HG02588 (cell line): ENCODE measurements at regions not wholly inside any gene's neighbourhood (a gene's known extent, or its start where the extent isn't known, plus 50 kb on each side); places are given as distances from the start of the nearest gene placed in this dataset.

Experiments
- ATAC-seq: cut with Tn5 transposase; IDR thresholded peaks from one replicate; pipeline ENCODE4 v1.9.1; 2021; ENCODE audit warnings: mild to moderate bottlenecking, moderate library complexity; ENCODE audit not compliant: unreplicated experiment

GRCh38 chr3:64922213-64922612 is 234.4 kb upstream of the ADAMTS9 start:
- ATAC-seq, result no peak

GRCh38 chr3:64921281-64922065 is 233.7 kb upstream of the ADAMTS9 start:
- ATAC-seq, result no peak

- no peak for ATAC-seq
These were observed 232.1 kb upstream of the ADAMTS9 start for GRCh38 chr3:64919934-64920333.

GRCh38 chr3:64918989-64919388 is 231.2 kb upstream of the ADAMTS9 start:
- no peak for ATAC-seq

- ATAC-seq, result no peak
These were observed 230.2 kb upstream of the ADAMTS9 start for GRCh38 chr3:64917914-64918453.

GRCh38 chr3:64916937-64917336 is 229.1 kb upstream of the ADAMTS9 start:
- no peak for ATAC-seq

- no peak for ATAC-seq
These were observed 228.5 kb upstream of the ADAMTS9 start for GRCh38 chr3:64916192-64916798.

- no peak for ATAC-seq
These were observed 228.0 kb upstream of the ADAMTS9 start for GRCh38 chr3:64915778-64916177.

GRCh38 chr3:64913515-64913914 is 225.7 kb upstream of the ADAMTS9 start:
- ATAC-seq, result no peak

- ATAC-seq, result no peak
These were observed 223.3 kb upstream of the ADAMTS9 start for GRCh38 chr3:64911138-64911537.

GRCh38 chr3:64909757-64910467 is 222.1 kb upstream of the ADAMTS9 start:
- no peak for ATAC-seq

GRCh38 chr3:64909011-64909410 is 221.2 kb upstream of the ADAMTS9 start:
- ATAC-seq, result no peak

- no peak for ATAC-seq
These were observed 220.5 kb upstream of the ADAMTS9 start for GRCh38 chr3:64908251-64908685.

- ATAC-seq, result no peak
These were observed 218.2 kb upstream of the ADAMTS9 start for GRCh38 chr3:64905906-64906410.

GRCh38 chr3:64903006-64903405 is 215.2 kb upstream of the ADAMTS9 start:
- no peak for ATAC-seq

GRCh38 chr3:64901986-64902516 is 214.3 kb upstream of the ADAMTS9 start:
- ATAC-seq, result no peak

- no peak for ATAC-seq
These were observed 213.7 kb upstream of the ADAMTS9 start for GRCh38 chr3:64901522-64901885.

- ATAC-seq, result no peak
These were observed 213.1 kb upstream of the ADAMTS9 start for GRCh38 chr3:64900617-64901521.

GRCh38 chr3:64900156-64900555 is 212.4 kb upstream of the ADAMTS9 start:
- no peak for ATAC-seq

GRCh38 chr3:64898941-64899340 is 211.1 kb upstream of the ADAMTS9 start:
- ATAC-seq, result no peak
